Hematopoietic multipotent progenitor cell treated with erythropoietin and hydrocortisone succinate and interleukin-3 and kit ligand, for 6 days (in vitro differentiated cells): ENCODE measurements at regions not wholly inside any gene's neighbourhood (a gene's known extent, or its start where the extent isn't known, plus 50 kb on each side); places are given as distances from the start of the nearest gene placed in this dataset.
"Not testable (repeated sequence)": the region's sequence is repeated elsewhere in the genome, so short reads cannot be mapped to it uniquely, and the experiment has no call there.

Source experiments
- DNase-seq: peaks from one replicate; pipeline ENCODE4 v3.0.0-alpha.2; 2015

GRCh38 chr6:113662688-113663333 lies 194.3 kb upstream of the MARCKS start:
- no peak for DNase-seq

GRCh38 chr6:113664909-113665308 lies 192.2 kb upstream of the MARCKS start:
- DNase-seq = no peak

- DNase-seq = no peak
Observed at GRCh38 chr6:113668641-113669408, 188.3 kb upstream of the MARCKS start.

- no peak for DNase-seq
Observed at GRCh38 chr6:113669606-113670005, 187.5 kb upstream of the MARCKS start.

GRCh38 chr6:113671421-113671820 lies 185.7 kb upstream of the MARCKS start:
- DNase-seq = peak; percentile 14

- DNase-seq = no peak
Observed at GRCh38 chr6:113672491-113673149, 184.5 kb upstream of the MARCKS start.

- DNase-seq = no peak
Observed at GRCh38 chr6:113674075-113674474, 183.1 kb upstream of the MARCKS start.

GRCh38 chr6:113676057-113676456 lies 181.1 kb upstream of the MARCKS start:
- DNase-seq = no peak

- DNase-seq = no peak
Observed at GRCh38 chr6:113676968-113677367, 180.2 kb upstream of the MARCKS start.

- DNase-seq = no peak
Observed at GRCh38 chr6:113679051-113679450, 178.1 kb upstream of the MARCKS start.

GRCh38 chr6:113680301-113680700 lies 176.8 kb upstream of the MARCKS start:
- DNase-seq = no peak

- no peak for DNase-seq
Observed at GRCh38 chr6:113683968-113684367, 173.2 kb upstream of the MARCKS start.

GRCh38 chr6:113684382-113684901 lies 172.7 kb upstream of the MARCKS start:
- no peak for DNase-seq

- no peak for DNase-seq
Observed at GRCh38 chr6:113686049-113686448, 171.1 kb upstream of the MARCKS start.

GRCh38 chr6:113689620-113690019 lies 167.5 kb upstream of the MARCKS start:
- not testable (repeated sequence) for DNase-seq

- DNase-seq = no peak
Observed at GRCh38 chr6:113690281-113691259, 166.6 kb upstream of the MARCKS start.

- DNase-seq = no peak
Observed at GRCh38 chr6:113691260-113691656, 165.9 kb upstream of the MARCKS start.

GRCh38 chr6:113693851-113694250 lies 163.3 kb upstream of the MARCKS start:
- DNase-seq = no peak

GRCh38 chr6:113694278-113695077 lies 162.7 kb upstream of the MARCKS start:
- no peak for DNase-seq

GRCh38 chr6:113695516-113695915 lies 161.6 kb upstream of the MARCKS start:
- peak; percentile 43 for DNase-seq

GRCh38 chr6:113696960-113697359 lies 160.2 kb upstream of the MARCKS start:
- no peak for DNase-seq
